ENCODE measurements at regions not wholly inside any gene's neighbourhood (a gene's known extent, or its start where the extent isn't known, plus 50 kb on each side); places are given as distances from the start of the nearest gene placed in this dataset.

DNA sequence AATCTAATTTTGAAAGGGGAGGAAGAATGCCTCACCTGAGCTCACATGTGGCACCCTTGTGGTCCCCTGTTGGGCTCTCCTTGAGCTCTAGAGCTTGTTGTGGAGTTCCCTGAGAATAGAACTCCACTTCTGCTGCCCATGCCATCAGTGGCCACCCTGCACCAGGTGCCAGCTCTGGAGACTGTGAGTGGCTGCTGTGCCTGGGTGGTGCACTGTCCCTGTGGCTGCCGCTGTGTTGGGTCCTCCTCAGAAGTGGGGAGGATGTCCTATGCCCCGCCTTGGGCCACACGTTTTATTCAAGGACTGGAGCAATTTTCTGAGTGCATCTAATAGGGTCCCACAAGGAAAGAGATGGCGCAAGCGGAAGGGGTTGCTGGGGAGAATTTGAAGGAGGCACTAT, 67.9 kb upstream of the MAP3K7 start:
- Histone ChIP-seq H3K79me2 (ENCODE audit: control insufficient read depth, insufficient read depth, low read length) (no peaks in the 10 kb centered on the region), H4K20me1 (ENCODE audit: control insufficient read depth, extremely low read depth, insufficient read depth, low read length) (no peaks in the 10 kb centered on the region), H3K4me1 (ENCODE audit: control insufficient read depth, extremely low read depth, insufficient read depth, low read length) (no peaks in the 10 kb centered on the region), H3K4me2 (ENCODE audit: control insufficient read depth, extremely low read depth, insufficient read depth, low read depth, low read length) (no peak overlapping the region), H3K9me1 (ENCODE audit: control insufficient read depth, extremely low read depth, insufficient read depth, low read length) (no peaks in the 10 kb centered on the region), H3K9ac (ENCODE audit: control insufficient read depth, extremely low read depth, insufficient read depth, low read length) (no peak overlapping the region), H3K4me3 (ENCODE audit: control insufficient read depth in 2 of 3, extremely low read depth in 1 of 3, insufficient read depth in 2 of 3, low read depth in 1 of 3, low read length in 3 of 3) (no peak overlapping the region), H3K27ac (ENCODE audit: control insufficient read depth, insufficient read depth, low read length) (no peak overlapping the region), H2AFZ (ENCODE audit: control insufficient read depth, low read length) (no peak overlapping the region), H3K9me3 (ENCODE audit: control insufficient read depth, low read depth, low read length) (no peaks in the 10 kb centered on the region), H3K27me3 (ENCODE audit: control insufficient read depth, extremely low read depth, insufficient read depth, low read length) (no peaks in the 10 kb centered on the region), H3K36me3 (ENCODE audit: control insufficient read depth in 2 of 2, extremely low read depth in 1 of 2, insufficient read depth in 2 of 2, low read length in 2 of 2) (no peaks in the 10 kb centered on the region)
- dilution Hi-C loops (cut with MboI; ENCODE audit: extremely low pct_ligation_motif_present, low sequenced_read_pairs): no loop called here
- DNase-seq (ENCODE audit: low read depth, low spot score) (no peak), FAIRE-seq (no peak)
- no peak for TF ChIP-seq EZH2 (IDR thresholded peaks at IDR 0.05; ENCODE audit: low read length)

DNA sequence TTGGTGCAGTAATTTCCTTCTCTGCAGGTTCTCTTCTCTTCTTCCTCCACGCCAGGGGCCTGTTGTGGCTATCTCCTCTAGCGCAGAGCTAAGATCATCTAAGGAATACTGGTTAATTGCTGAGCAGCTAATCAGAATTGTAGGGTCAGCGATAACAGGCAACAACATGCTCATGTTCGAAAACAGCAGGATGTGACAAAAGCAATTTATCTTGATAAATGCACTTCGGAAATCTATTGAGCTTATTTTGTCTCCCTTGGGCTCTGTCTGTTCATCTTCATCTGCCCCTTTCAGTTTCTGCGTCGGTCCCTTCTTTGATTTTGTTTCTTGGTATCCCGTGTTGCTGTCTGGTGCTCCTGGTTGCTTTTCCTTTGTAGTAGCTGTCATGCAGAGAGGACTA, 67.3 kb upstream of the MAP3K7 start:
- H3K9me3 ChIP-seq (ENCODE audit: control insufficient read depth, low read depth, low read length): no peaks in the 10 kb centered on the region
- H3K4me1 ChIP-seq (ENCODE audit: control insufficient read depth, extremely low read depth, insufficient read depth, low read length): no peaks in the 10 kb centered on the region
- no peak overlapping the region for H3K4me3 ChIP-seq (ENCODE audit: control insufficient read depth in 2 of 3, extremely low read depth in 1 of 3, insufficient read depth in 2 of 3, low read depth in 1 of 3, low read length in 3 of 3)
- H3K27me3 ChIP-seq (ENCODE audit: control insufficient read depth, extremely low read depth, insufficient read depth, low read length): no peaks in the 10 kb centered on the region
- H3K4me2 ChIP-seq (ENCODE audit: control insufficient read depth, extremely low read depth, insufficient read depth, low read depth, low read length): no peak overlapping the region
- TF ChIP-seq EZH2 (IDR thresholded peaks at IDR 0.05; ENCODE audit: low read length): no peak
- TF ChIP-seq, protein P1, sequence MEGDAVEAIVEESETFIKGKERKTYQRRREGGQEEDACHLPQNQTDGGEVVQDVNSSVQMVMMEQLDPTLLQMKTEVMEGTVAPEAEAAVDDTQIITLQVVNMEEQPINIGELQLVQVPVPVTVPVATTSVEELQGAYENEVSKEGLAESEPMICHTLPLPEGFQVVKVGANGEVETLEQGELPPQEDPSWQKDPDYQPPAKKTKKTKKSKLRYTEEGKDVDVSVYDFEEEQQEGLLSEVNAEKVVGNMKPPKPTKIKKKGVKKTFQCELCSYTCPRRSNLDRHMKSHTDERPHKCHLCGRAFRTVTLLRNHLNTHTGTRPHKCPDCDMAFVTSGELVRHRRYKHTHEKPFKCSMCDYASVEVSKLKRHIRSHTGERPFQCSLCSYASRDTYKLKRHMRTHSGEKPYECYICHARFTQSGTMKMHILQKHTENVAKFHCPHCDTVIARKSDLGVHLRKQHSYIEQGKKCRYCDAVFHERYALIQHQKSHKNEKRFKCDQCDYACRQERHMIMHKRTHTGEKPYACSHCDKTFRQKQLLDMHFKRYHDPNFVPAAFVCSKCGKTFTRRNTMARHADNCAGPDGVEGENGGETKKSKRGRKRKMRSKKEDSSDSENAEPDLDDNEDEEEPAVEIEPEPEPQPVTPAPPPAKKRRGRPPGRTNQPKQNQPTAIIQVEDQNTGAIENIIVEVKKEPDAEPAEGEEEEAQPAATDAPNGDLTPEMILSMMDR (optimal IDR thresholded peaks at IDR 0.05 in 1 of 3, IDR thresholded peaks at IDR 0.05 in 1 of 3, conservative IDR thresholded peaks at IDR 0.05 in 1 of 3; ENCODE audit: extremely low read depth in 1 of 3, insufficient read depth in 2 of 3, low read length in 3 of 3): no peak
- DNase-seq (ENCODE audit: low read depth, low spot score) (no peak), FAIRE-seq (no peak)
- no peak overlapping the region for H3K9ac ChIP-seq (ENCODE audit: control insufficient read depth, extremely low read depth, insufficient read depth, low read length)
- no peaks in the 10 kb centered on the region for H3K36me3 ChIP-seq (ENCODE audit: control insufficient read depth in 2 of 2, extremely low read depth in 1 of 2, insufficient read depth in 2 of 2, low read length in 2 of 2)
- H3K9me1 ChIP-seq (ENCODE audit: control insufficient read depth, extremely low read depth, insufficient read depth, low read length): no peaks in the 10 kb centered on the region
- dilution Hi-C loops (cut with MboI; ENCODE audit: extremely low pct_ligation_motif_present, low sequenced_read_pairs): no loop called here
- no peaks in the 10 kb centered on the region for H3K79me2 ChIP-seq (ENCODE audit: control insufficient read depth, insufficient read depth, low read length)
- H2AFZ ChIP-seq (ENCODE audit: control insufficient read depth, low read length): no peak overlapping the region
- H3K27ac ChIP-seq (ENCODE audit: control insufficient read depth, insufficient read depth, low read length): no peak overlapping the region
- no peaks in the 10 kb centered on the region for H4K20me1 ChIP-seq (ENCODE audit: control insufficient read depth, extremely low read depth, insufficient read depth, low read length)

DNA sequence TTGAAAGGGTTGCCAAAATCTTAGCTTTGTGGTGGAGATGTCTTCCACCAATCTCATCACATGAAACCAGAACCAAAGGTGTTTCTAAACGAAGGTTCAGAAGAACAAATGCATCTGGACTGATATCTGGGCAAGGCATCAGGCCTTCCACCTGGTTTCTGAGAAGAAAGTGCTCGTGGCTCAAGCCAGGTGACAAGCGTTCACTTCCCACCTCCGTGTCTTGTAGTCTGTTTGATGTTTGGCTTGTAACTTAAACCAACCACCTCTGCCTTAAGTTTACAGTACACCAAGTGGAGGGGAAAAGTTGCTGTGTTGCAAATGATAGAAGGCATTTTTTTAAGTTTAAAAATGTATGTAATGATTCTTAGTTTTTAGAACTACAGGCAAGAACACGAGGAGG, 66.9 kb upstream of the MAP3K7 start:
- H3K4me1 ChIP-seq (ENCODE audit: control insufficient read depth, extremely low read depth, insufficient read depth, low read length): no peaks in the 10 kb centered on the region
- no peaks in the 10 kb centered on the region for H3K27me3 ChIP-seq (ENCODE audit: control insufficient read depth, extremely low read depth, insufficient read depth, low read length)
- dilution Hi-C loops (cut with MboI; ENCODE audit: extremely low pct_ligation_motif_present, low sequenced_read_pairs): no loop called here
- H3K36me3 ChIP-seq (ENCODE audit: control insufficient read depth in 2 of 2, extremely low read depth in 1 of 2, insufficient read depth in 2 of 2, low read length in 2 of 2): no peaks in the 10 kb centered on the region
- no peak overlapping the region for H3K4me2 ChIP-seq (ENCODE audit: control insufficient read depth, extremely low read depth, insufficient read depth, low read depth, low read length)
- H4K20me1 ChIP-seq (ENCODE audit: control insufficient read depth, extremely low read depth, insufficient read depth, low read length): no peaks in the 10 kb centered on the region
- no peak overlapping the region for H3K9ac ChIP-seq (ENCODE audit: control insufficient read depth, extremely low read depth, insufficient read depth, low read length)
- no peak overlapping the region for H3K27ac ChIP-seq (ENCODE audit: control insufficient read depth, insufficient read depth, low read length)
- H3K9me3 ChIP-seq (ENCODE audit: control insufficient read depth, low read depth, low read length): no peaks in the 10 kb centered on the region
- no peaks in the 10 kb centered on the region for H3K9me1 ChIP-seq (ENCODE audit: control insufficient read depth, extremely low read depth, insufficient read depth, low read length)
- H3K4me3 ChIP-seq (ENCODE audit: control insufficient read depth in 2 of 3, extremely low read depth in 1 of 3, insufficient read depth in 2 of 3, low read depth in 1 of 3, low read length in 3 of 3): no peak overlapping the region
- DNase-seq (ENCODE audit: low read depth, low spot score): no peak
- no peak overlapping the region for H2AFZ ChIP-seq (ENCODE audit: control insufficient read depth, low read length)
- TF ChIP-seq, protein P1 (optimal IDR thresholded peaks at IDR 0.05 in 1 of 3, IDR thresholded peaks at IDR 0.05 in 1 of 3, conservative IDR thresholded peaks at IDR 0.05 in 1 of 3; ENCODE audit: extremely low read depth in 1 of 3, insufficient read depth in 2 of 3, low read length in 3 of 3): no peak
- TF ChIP-seq EZH2 (IDR thresholded peaks at IDR 0.05; ENCODE audit: low read length): no peak
- FAIRE-seq: no peak
- no peaks in the 10 kb centered on the region for H3K79me2 ChIP-seq (ENCODE audit: control insufficient read depth, insufficient read depth, low read length)

Data from keratinocyte (primary cell).